ENCODE measurements at regions not wholly inside any gene's neighbourhood (a gene's known extent, or its start where the extent isn't known, plus 50 kb on each side); places are given as distances from the start of the nearest gene placed in this dataset.

GRCh38 chr20:22920898-22921297 is 114.2 kb upstream of the SSTR4 start:
- H3K9me2 ChIP-seq = no peaks in the 10 kb centered on the region
- H3F3A ChIP-seq (replicated peaks; ENCODE audit: insufficient read depth) = no peaks in the 10 kb centered on the region
- DNase-seq = no peak
- ChIA-PET CTCF (no interaction called here), POLR2A (no interaction called here)
- TF ChIP-seq RFX5 (IDR thresholded peaks at IDR 0.05; ENCODE audit: low read length) (no peak), EP300 (IDR thresholded peaks at IDR 0.05; ENCODE audit: borderline replicate concordance in 1 of 2, low read depth in 1 of 2, low read length in 1 of 2) (no peak), PBX3 (IDR thresholded peaks at IDR 0.05) (no peak), SIN3A (IDR thresholded peaks at IDR 0.05; ENCODE audit: borderline replicate concordance, low read depth, low read length) (no peak), CTCF (IDR thresholded peaks at IDR 0.05) (no peak), ELF1 (IDR thresholded peaks at IDR 0.05) (no peak), TAF1 (IDR thresholded peaks at IDR 0.05; ENCODE audit: borderline replicate concordance, low read depth, low read length) (no peak), JUND (IDR thresholded peaks at IDR 0.05) (no peak), MXI1 (IDR thresholded peaks at IDR 0.05; ENCODE audit: low read depth, low read length) (no peak), REST (IDR thresholded peaks at IDR 0.05; ENCODE audit: low read depth, low read length) (no peak)
- H4K20me1 ChIP-seq (ENCODE audit: insufficient read depth) = no peaks in the 10 kb centered on the region
- H3K4me1 ChIP-seq (ENCODE audit: control insufficient read depth in 1 of 2, insufficient read depth in 2 of 2, low read depth in 1 of 2, low read length in 1 of 2) = 0 out of 4 replicates have a peak, but pooled peaks cover 0 to 6% of the 10 kb centered on the region in 2 experiments
- no peak overlapping the region for H3K4me3 ChIP-seq (ENCODE audit: low read depth in 2 of 2, low read length in 1 of 2)
- no peak overlapping the region for H3K27ac ChIP-seq (ENCODE audit: low read depth in 2 of 2, low read length in 1 of 2)
- H3K36me3 ChIP-seq (replicated peaks in 1 of 2; ENCODE audit: control insufficient read depth in 1 of 2, insufficient read depth in 2 of 2, low read length in 1 of 2) = no peaks in the 10 kb centered on the region
- no peaks in the 10 kb centered on the region for H3K79me2 ChIP-seq (ENCODE audit: insufficient read depth)
- H3K9ac ChIP-seq = no peak overlapping the region
- H2AFZ ChIP-seq (ENCODE audit: low read depth) = no peak overlapping the region
- peaks cover 5% of the 10 kb centered on the region for H3K27me3 ChIP-seq (ENCODE audit: insufficient read depth)
- 15% methylated on average over 5 of the region's 5 CpGs for WGBS (ENCODE audit: low lambda C conversion rate)
- H3K4me2 ChIP-seq = no peak overlapping the region
- H3K9me3 ChIP-seq = no peaks in the 10 kb centered on the region

All from SK-N-SH (cell line).